ENCODE measurements at regions not wholly inside any gene's neighbourhood (a gene's known extent, or its start where the extent isn't known, plus 50 kb on each side); places are given as distances from the start of the nearest gene placed in this dataset.

DNA sequence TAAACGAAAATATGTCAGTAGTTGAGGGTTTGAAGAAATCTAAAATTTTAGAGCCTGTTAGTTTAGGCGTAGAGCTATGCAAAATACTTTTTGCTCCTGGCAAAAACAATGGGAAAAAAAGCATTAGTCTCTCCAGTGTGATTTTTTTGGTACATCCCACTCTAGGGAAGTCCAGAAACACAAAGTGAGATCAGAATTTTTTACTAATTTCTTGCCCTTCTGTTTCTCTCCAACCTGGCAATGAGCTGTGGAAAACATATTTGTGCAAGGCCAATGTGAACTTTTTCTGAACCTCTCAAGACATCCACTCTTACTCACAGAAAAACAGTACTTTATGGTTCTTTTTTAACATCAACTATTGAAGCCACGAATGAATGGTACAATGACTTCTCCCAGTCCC, 56.9 kb upstream of the DCN start:
- DNase-seq, result no peak
- H3K36me3 Mint-ChIP-seq, result no peaks in the 10 kb centered on the region
- peaks cover 0 to 20% (median 5%) of the 10 kb centered on the region in 7 donors for H3K9me3 Mint-ChIP-seq
- no peaks in the 10 kb centered on the region for H3K4me1 Mint-ChIP-seq
- no peak overlapping the region for H3K27ac Mint-ChIP-seq
- no peak for ATAC-seq (ENCODE audit: low read depth in 2 of 2)
- no peaks in the 10 kb centered on the region for H3K27me3 Mint-ChIP-seq
- H3K4me3 Mint-ChIP-seq, result no peak overlapping the region
